Stimulated activated CD4-positive, alpha-beta T cell treated with anti-CD3 and anti-CD28 coated beads, Interleukin-4, amount 100 ng/mL, for 1 hour (primary cell): ENCODE measurements at regions not wholly inside any gene's neighbourhood (a gene's known extent, or its start where the extent isn't known, plus 50 kb on each side); places are given as distances from the start of the nearest gene placed in this dataset.
"Not testable (repeated sequence)": the region's sequence is repeated elsewhere in the genome, so short reads cannot be mapped to it uniquely, and the experiment has no call there.

Experiments used
- DNase-seq: peaks from one replicate; pipeline ENCODE4 v3.0.0-alpha.2; 2020

- no peak for DNase-seq
Measured at GRCh38 chrX:148268673-148269072, 231.7 kb upstream of the AFF2 start.

DNA sequence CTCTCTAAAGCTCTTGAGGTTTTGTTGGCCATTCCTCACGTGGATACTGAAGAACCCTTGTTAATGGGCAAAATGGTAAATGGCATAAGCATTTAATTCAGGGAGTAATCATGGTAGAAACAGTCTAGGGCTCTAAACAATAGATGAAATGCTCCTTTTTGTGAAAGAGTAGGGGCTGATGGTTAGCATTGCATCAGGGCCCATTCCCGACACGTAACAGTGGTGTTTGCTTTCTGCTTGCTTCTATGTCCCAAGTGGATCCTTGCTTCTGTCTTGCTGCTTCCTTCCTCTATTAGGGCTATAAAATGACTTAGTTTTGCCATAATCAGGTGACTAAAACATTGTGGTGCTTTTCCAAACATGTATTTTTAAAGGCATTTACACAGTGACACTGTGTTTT lies 230.9 kb upstream of the AFF2 start:
- DNase-seq: no peak

DNA sequence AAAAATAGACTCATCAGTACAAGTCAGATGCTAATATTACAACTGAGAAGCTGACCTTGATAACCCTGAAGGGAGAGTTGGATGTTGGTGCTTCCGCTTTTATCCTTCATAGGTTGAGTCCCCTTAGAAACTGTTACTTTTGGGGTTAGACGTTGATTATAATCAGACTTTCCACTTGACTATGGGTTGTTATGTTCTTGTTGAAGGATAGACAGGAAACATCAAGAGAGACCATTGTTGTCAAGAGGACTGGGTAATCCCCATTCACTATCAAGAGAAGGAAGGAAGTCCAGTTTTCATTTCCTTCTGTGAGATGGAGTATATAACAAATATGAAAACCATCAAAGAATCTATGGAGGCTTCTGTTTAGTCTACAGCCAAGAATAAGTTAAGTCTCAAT lies 229.9 kb upstream of the AFF2 start:
- DNase-seq: no peak

DNA sequence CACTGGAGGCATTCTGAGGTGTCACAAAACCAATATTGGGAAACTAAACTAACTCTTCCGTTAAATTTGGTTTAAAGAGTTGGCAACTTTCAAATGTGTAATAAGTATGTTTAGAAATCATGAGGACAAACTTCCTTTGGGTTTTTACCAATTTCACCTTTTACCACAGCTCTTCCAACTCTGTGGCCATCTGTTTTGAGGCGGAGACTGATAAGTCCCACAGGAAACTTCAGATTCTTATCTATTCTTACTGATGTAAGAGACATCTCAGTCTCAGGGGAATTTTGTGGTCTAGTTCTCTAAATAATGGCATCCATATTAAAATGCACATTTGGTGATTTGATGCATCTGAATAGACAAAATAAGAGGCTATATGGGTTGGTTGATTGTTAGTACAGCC lies 229.2 kb upstream of the AFF2 start:
- DNase-seq: no peak

DNA sequence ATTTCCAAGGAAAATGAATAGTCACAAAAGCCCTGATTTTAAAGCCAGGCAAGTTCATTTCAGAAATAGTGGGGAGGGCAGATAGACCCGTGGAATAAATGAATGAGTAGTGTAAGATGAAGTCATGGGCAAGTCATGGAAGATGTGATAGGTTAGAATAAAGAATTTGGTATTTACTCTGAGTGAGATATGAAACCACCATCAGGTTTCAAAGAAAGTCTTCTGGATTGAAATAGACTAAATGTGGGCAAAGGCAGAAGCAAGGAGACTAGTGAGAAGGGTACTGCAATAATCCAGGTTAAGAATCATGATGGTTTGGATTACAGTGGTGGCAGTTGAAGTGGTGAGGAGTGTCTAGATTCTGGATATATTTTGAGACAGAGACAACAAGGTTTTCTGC lies 218.5 kb upstream of the AFF2 start:
- DNase-seq: no peak

DNA sequence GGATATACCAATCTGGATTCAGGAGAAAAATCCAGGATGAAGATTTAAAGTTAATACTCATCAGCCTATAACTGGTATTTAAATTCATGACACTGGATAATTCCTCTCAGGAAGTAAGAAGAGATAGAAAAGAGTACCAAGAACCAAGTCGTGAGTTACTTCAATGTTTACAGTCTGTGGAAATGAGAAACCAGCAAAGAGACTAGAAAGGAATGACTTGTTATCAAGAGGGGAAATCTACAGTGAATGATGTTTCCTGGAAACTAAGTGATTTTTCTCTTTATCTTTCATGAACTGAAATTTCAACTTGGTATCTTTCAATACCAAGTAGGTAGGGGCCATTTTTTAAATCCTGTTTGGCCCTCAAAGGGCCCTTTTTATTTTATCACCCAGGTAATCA lies 217.9 kb upstream of the AFF2 start:
- DNase-seq: no peak

DNA sequence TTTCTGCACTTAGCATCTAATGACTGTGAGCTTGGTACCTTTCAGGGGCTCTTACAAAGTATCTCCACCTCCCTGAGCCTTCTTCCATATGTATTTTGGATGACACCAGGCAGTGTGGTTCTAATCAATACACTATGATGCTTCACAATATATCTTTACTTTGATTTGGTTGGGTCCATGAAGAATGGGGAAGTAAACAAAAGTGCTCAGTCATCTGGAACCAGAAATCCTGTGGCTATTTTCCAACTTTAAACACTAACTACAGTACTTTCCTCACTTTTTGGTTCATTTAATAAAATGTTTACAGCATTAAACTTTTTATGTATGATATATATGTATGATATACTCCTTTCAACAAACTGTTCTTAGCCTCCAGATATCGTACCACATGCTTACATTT lies 216.4 kb upstream of the AFF2 start:
- DNase-seq: no peak

- DNase-seq: no peak
Measured at GRCh38 chrX:148284821-148285220, 215.6 kb upstream of the AFF2 start.

DNA sequence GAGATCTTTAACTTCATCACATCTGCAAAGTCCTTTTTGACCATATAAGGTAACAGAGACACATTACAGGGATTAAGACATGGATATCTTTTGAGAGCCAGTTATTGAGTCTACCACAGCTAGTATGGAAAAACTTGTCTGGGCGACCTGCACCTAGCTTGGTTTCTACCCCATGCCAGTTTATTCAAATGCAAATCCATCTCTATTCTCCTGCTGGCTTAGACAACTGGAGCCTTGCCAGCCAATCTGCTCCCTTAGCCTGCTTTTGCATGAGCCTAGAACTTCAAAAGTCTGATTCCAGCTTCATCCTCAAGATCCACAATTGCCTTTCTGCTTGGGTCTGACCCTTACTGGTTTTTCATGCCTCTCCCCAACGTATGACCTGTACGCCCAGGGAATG lies 212.0 kb upstream of the AFF2 start:
- DNase-seq: no peak

DNA sequence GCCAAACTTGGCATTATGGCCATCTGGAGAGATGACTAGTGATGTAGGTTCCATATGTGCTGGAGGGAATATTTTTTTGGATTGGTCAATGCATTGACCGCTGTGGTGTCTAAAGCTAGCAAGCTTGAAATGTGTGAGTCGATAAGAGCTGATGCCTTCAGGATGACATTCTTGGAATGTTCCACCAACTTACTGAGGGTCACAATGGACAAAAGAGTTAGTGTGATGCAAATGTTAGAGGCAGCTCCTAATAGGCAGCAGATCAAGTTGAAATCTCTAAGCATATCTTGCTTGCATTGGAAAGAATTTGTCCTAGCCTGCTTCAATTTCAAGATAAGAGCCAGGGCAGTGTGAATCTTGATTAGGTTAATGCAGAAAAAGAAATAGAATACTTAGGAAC lies 210.4 kb upstream of the AFF2 start:
- no peak for DNase-seq

DNA sequence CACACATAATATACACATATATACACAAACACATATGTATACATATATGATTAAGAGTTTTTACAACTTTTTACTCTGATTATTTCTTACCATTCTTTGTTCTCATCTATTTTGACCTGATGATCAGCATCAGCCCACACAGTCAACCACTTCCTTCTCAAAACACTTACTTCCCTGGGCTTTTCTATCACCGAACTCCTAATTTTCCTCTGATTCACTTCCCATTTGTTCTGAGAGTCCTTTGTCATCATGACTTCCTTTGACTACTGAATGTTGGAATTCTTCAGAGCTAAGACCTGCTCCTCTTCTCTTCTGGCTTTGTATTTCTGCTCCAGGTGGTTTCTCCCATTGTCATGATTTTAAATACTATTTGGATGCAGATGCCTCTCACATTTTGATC lies 209.5 kb upstream of the AFF2 start:
- DNase-seq: no peak

DNA sequence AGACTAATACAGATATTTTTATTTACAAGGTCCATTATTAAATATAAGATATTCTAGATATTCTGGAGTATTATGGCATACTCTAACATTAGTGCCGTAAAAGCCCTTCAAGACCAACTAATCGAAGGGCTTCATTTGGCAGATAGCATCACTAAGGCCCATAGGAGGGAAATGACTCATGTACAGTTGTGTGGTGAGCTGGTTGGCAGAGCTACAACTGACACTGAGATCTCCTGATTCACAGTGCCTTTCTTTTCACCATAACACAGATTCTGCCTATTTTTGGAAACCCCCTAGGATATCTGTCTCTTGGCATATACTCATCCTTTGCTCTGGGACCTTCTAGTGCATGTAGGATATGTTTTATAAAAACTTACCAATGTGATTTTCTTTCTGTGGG lies 201.7 kb upstream of the AFF2 start:
- DNase-seq: no peak

DNA sequence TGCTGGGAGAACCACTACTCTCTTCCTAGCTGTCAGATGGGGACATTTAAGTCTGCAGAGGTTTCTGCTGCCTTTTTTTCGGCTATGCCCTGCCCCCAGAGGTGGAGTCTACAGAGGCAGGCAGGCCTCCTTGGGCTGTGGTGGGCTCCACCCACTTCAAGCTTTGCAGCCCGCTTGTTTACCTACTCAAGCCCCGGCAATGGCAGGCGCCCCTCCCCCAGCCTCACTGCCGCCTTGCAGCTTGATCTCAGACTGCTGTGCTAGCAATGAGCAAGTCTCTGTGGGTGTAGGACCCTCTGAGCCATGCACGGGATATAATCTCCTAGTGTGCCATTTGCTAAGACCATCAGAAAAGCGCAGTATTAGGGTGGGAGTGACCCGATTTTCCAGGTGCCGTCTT lies 195.2 kb upstream of the AFF2 start:
- DNase-seq: not testable (repeated sequence)

DNA sequence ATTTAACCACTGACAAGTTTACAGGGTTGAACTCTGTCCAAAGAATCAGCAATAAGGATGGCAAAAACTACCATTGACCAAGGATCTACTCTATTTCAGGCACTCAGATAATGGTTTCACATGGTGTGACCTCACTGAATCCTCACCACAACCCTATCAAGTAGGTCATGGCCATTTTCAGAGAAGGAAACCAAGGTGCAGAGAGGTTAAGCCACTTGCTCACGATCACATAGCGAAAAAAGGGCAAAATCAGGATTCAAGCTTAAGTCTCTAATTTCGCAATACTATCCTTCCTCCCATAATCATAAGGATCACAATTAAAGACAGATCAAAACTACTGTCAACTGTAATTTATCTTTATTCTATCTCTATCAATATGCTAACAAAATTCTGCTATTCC lies 191.0 kb upstream of the AFF2 start:
- no peak for DNase-seq

GRCh38 chrX:148310426-148311165 lies 189.8 kb upstream of the AFF2 start:
- peak; percentile 21 for DNase-seq

GRCh38 chrX:148311544-148311943 lies 188.9 kb upstream of the AFF2 start:
- no peak for DNase-seq

- DNase-seq: no peak
Measured at GRCh38 chrX:148314876-148315275, 185.5 kb upstream of the AFF2 start.

DNA sequence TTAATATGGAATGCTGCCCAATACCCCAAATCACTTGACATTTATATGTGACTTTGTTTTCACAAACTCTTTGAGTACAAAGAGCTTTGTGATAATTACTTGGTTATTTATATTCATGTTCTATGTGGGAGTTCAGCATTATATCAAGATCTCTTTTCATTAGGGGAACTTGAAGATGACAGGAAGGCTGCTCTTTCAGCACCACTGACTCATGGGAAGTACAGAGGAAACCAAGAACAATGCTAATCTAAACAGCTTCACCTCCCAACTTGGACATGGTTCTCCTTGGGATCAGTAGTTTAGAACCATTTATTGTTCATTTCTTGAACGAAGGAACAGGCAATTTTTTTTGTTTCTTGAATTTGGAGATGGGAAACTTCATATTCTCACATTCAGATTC lies 184.0 kb upstream of the AFF2 start:
- no peak for DNase-seq

DNA sequence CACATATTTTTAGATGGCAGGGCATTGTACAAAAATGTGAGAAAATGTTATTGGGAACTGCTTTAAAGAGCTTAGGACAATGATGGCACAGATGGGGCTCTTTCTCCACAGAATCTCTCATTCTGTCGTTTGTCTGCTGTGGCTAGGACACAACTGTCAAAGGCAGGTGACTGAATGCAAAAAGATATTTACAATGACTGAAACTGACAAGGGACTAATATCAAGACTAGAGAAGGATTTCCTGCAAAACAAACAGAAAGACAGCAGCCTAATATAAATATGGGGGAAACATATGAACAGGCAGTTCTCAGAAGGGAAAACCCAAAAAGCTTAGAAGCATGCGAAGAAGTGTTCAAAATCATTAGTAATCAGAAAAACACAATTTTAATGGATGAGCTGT lies 177.5 kb upstream of the AFF2 start:
- DNase-seq: no peak

DNA sequence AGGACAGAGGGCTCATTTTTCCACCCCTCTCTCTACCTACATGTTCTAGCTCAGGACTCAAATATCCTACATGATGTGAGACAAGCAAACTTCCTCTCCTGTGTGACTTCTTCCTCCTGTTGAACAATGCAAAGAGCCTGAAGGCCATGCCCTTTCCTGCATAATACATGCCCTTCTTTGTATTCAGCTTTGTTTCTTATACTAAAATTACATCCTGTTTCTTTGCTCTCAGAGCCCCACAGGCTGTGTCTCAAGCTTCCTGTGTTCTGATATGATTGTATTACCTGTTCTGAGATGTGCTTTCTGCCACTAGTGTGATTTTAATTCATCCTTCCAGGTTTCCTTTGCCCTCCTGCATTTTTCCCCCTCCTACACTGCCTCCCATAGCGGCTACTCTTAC lies 166.4 kb upstream of the AFF2 start:
- DNase-seq: no peak

GRCh38 chrX:148337873-148338272 lies 162.5 kb upstream of the AFF2 start:
- no peak for DNase-seq

DNA sequence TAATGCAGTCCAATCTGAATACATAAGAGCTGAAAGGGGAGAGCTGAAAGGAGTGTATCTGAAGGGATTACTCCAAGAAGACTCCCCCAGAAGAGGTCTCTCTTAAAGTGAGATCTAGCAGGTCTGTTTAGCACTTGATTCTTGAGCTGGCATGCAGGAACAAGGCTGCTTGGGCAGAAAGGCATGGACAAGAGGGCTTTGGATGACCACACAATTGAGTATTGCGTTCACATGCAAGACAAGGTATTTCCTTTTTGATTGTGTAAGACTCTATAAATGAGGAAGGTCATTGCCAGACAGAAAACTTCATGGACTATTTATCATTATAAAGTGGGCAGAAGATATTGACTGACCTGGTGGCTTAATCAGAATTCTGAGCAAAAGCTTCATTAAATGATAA lies 145.5 kb upstream of the AFF2 start:
- no peak for DNase-seq

GRCh38 chrX:148361641-148362040 lies 138.8 kb upstream of the AFF2 start:
- no peak for DNase-seq

GRCh38 chrX:148363471-148364235 lies 136.8 kb upstream of the AFF2 start:
- no peak for DNase-seq

DNA sequence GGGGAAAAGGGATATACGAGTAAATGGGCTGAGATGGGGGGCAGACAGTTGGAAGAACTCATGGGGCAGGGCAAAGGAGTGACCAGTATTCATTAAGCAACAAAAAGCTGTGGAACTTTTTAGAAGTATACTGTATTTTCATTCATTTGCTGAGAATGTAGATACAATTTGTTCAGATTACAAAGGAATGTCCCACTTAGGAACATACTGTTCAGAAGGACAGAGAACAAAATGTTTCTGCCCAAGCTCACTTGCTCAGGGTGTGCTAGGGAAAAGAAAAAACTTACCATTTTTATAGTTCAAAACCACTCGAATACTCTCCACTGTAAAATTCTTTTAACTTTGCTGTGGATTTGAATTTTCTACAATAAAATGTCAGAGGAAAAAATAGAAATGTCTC lies 135.2 kb upstream of the AFF2 start:
- no peak for DNase-seq
